HG03571 (cell line): ENCODE measurements at regions not wholly inside any gene's neighbourhood (a gene's known extent, or its start where the extent isn't known, plus 50 kb on each side); places are given as distances from the start of the nearest gene placed in this dataset.
"Not testable (repeated sequence)": the region's sequence is repeated elsewhere in the genome, so short reads cannot be mapped to it uniquely, and the experiment has no call there.

Source experiments
- ATAC-seq: cut with Tn5 transposase; IDR thresholded peaks from one replicate; pipeline ENCODE4 v1.9.1; 2021; ENCODE audit not compliant: unreplicated experiment

GRCh38 chr5:86337667-86338460 is 279.9 kb upstream of the COX7C start:
- ATAC-seq: no peak

- no peak for ATAC-seq
Observed at GRCh38 chr5:86354664-86355063, 263.1 kb upstream of the COX7C start.

- no peak for ATAC-seq
Observed at GRCh38 chr5:86360801-86361200, 256.9 kb upstream of the COX7C start.

GRCh38 chr5:86371061-86371460 is 246.7 kb upstream of the COX7C start:
- no peak for ATAC-seq

- ATAC-seq: no peak
Observed at GRCh38 chr5:86374611-86375010, 243.1 kb upstream of the COX7C start.

- no peak for ATAC-seq
Observed at GRCh38 chr5:86376214-86376613, 241.5 kb upstream of the COX7C start.

GRCh38 chr5:86403190-86403589 is 214.6 kb upstream of the COX7C start:
- no peak for ATAC-seq

GRCh38 chr5:86404256-86404655 is 213.5 kb upstream of the COX7C start:
- no peak for ATAC-seq

- ATAC-seq: no peak
Observed at GRCh38 chr5:86407711-86408110, 210.0 kb upstream of the COX7C start.

- no peak for ATAC-seq
Observed at GRCh38 chr5:86411596-86411995, 206.1 kb upstream of the COX7C start.

- no peak for ATAC-seq
Observed at GRCh38 chr5:86427158-86427557, 190.6 kb upstream of the COX7C start.

- no peak for ATAC-seq
Observed at GRCh38 chr5:86439593-86440110, 178.1 kb upstream of the COX7C start.

- no peak for ATAC-seq
Observed at GRCh38 chr5:86442036-86442745, 175.6 kb upstream of the COX7C start.

- ATAC-seq: no peak
Observed at GRCh38 chr5:86447362-86447761, 170.4 kb upstream of the COX7C start.

GRCh38 chr5:86452251-86452650 is 165.5 kb upstream of the COX7C start:
- ATAC-seq: no peak

GRCh38 chr5:86460519-86460918 is 157.2 kb upstream of the COX7C start:
- no peak for ATAC-seq

GRCh38 chr5:86461169-86461956 is 156.4 kb upstream of the COX7C start:
- no peak for ATAC-seq

- no peak for ATAC-seq
Observed at GRCh38 chr5:86463339-86463738, 154.4 kb upstream of the COX7C start.

- no peak for ATAC-seq
Observed at GRCh38 chr5:86465052-86465838, 152.5 kb upstream of the COX7C start.

GRCh38 chr5:86466721-86467120 is 151.0 kb upstream of the COX7C start:
- ATAC-seq: not testable (repeated sequence)

GRCh38 chr5:86482008-86482407 is 135.7 kb upstream of the COX7C start:
- ATAC-seq: no peak
